C4-2B (cell line): ENCODE measurements at regions not wholly inside any gene's neighbourhood (a gene's known extent, or its start where the extent isn't known, plus 50 kb on each side); places are given as distances from the start of the nearest gene placed in this dataset.

ENCODE experiments used
- H3K27ac ChIP-seq: fragments of 450-650 bp; 2 replicates; pipeline ENCODE4 v1.5.1; 2017
- ZFX ChIP-seq: fragments of 450-650 bp; IDR thresholded peaks from 2 replicates; pipeline ENCODE4 v1.6.1; 2017
- TF ChIP-seq, protein P1 (sequence below): fragments of 450-650 bp; conservative IDR thresholded peaks from 2 replicates; pipeline ENCODE4 v1.5.1; 2017; ENCODE audit warnings: mild to moderate bottlenecking

GRCh38 chr9:107707915-107708441, 218.4 kb upstream of the KLF4 start:
- H3K27ac ChIP-seq: no peak overlapping the region
- no peak for TF ChIP-seq ZFX
- TF ChIP-seq, protein P1, sequence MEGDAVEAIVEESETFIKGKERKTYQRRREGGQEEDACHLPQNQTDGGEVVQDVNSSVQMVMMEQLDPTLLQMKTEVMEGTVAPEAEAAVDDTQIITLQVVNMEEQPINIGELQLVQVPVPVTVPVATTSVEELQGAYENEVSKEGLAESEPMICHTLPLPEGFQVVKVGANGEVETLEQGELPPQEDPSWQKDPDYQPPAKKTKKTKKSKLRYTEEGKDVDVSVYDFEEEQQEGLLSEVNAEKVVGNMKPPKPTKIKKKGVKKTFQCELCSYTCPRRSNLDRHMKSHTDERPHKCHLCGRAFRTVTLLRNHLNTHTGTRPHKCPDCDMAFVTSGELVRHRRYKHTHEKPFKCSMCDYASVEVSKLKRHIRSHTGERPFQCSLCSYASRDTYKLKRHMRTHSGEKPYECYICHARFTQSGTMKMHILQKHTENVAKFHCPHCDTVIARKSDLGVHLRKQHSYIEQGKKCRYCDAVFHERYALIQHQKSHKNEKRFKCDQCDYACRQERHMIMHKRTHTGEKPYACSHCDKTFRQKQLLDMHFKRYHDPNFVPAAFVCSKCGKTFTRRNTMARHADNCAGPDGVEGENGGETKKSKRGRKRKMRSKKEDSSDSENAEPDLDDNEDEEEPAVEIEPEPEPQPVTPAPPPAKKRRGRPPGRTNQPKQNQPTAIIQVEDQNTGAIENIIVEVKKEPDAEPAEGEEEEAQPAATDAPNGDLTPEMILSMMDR: no peak

DNA sequence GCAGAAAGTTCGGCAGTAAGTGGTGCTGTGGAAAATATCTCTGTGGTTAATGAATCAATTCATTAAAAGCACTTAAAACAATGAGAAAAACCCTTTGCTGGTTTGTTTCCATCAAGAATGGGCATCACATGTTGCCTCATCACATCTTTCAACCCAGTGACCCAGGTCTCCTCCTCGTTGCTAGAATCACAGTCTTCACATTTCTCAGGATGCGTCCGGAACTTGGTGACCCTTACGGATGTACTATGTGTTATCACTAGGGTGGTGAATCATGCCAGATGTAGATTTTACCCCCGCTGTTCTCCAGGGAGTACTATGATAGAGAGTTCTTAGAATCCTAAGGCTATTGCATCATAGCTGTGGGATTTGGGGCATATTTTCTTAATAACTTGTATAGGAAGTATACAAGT, 217.9 kb upstream of the KLF4 start:
- TF ChIP-seq, protein P1: no peak
- TF ChIP-seq ZFX: no peak
- no peak overlapping the region for H3K27ac ChIP-seq

- H3K27ac ChIP-seq: no peak overlapping the region
Measured at GRCh38 chr9:107706701-107707427, 217.3 kb upstream of the KLF4 start.

GRCh38 chr9:107705521-107705920, 216.0 kb upstream of the KLF4 start:
- no peak overlapping the region for H3K27ac ChIP-seq

More at GRCh38 chr9:107706701-107707427, 217.3 kb upstream of the KLF4 start:
- TF ChIP-seq, protein P1: no peak
- TF ChIP-seq ZFX: no peak

GRCh38 chr9:107704774-107705173, 215.2 kb upstream of the KLF4 start:
- no peak overlapping the region for H3K27ac ChIP-seq
- TF ChIP-seq, protein P1: no peak
- TF ChIP-seq ZFX: no peak

More at GRCh38 chr9:107705521-107705920, 216.0 kb upstream of the KLF4 start:
- TF ChIP-seq, protein P1: no peak
- TF ChIP-seq ZFX: no peak

DNA sequence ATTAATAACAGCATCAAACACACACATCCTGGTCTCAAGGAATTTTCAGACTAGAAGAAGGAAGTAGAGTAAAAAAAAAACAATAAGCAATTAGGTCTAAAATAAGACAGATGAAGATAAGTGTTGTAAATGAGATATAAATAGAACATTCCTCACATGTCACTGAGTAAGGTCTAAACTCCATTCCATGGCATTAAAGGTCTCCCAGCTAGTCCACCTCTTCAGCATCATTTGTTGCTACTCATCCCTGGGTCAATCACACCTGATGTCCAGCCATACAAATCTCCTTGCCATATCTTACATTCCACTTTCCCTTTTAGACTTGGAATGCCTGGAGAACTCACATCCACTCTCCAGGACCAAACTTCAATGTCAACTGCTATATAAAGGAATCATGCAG, 214.1 kb upstream of the KLF4 start:
- TF ChIP-seq ZFX: no peak
- TF ChIP-seq, protein P1: no peak
- H3K27ac ChIP-seq: no peak overlapping the region

DNA sequence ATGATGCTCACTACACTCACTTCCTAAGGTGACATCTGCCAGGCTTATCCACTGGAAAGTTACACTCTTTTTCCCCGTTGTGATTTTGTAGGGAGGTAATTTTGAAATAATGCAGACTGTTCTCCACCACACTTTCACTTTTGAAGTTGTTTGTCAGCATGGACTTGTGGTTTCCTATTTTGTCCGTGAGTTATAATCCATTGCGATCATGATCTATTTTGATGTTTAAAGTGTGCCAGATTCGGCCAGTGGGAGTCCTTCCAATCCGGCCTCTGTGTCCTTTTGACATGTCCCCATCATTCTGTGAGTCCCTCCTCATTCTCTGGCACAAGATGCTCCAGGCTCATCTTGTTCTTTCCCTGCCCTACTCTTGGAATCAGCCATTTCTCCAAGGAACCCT, 211.3 kb upstream of the KLF4 start:
- no peak overlapping the region for H3K27ac ChIP-seq
- TF ChIP-seq ZFX: no peak
- TF ChIP-seq, protein P1: no peak
